PC-3 (cell line): ENCODE measurements at regions not wholly inside any gene's neighbourhood (a gene's known extent, or its start where the extent isn't known, plus 50 kb on each side); places are given as distances from the start of the nearest gene placed in this dataset.

Experiments used
- ATAC-seq: fragments of 200-7000 bp; cut with Tn5 transposase; 2 replicates; pipeline ENCODE4 v1.9.1; 2020; ENCODE audit warnings: mild to moderate bottlenecking, moderate library complexity
- BruUV-seq: library from RNA; stranded (reverse); fragments of 400-500 nt; replicated peaks from 2 replicates; lab custom pipeline; 2021; lab: Mats Ljungman, UMichigan
- CTCF ChIA-PET: fragments of 300-600 bp; sonication (Branson Sonifier 250); formaldehyde crosslinking; loops from one replicate; lab custom pipeline; 2022; ENCODE audit warnings: antibody characterized with exemption; lab: Charles Lee
- POLR2A ChIA-PET: fragments of 300-600 bp; sonication (Branson Sonifier 250); formaldehyde crosslinking; loops from one replicate; lab custom pipeline; 2022; ENCODE audit warnings: antibody characterized with exemption; ENCODE audit not compliant: unreplicated experiment; lab: Charles Lee
- DNase-seq: peaks from one replicate; pipeline ENCODE4 v3.0.0-alpha.2; 2015
- H2AFZ ChIP-seq: fragments of 300-600 bp; sonication (generic); 2 replicates; pipeline ENCODE4 v1.6.0; 2016; ENCODE audit warnings: antibody characterized with exemption, low read length
- H3F3A ChIP-seq: fragments of 300-600 bp; sonication (generic); one replicate; pipeline ENCODE4 v1.6.0; 2017; ENCODE audit warnings: antibody characterized with exemption, low read length, control low read depth, mild to moderate bottlenecking; ENCODE audit not compliant: unreplicated experiment
- H3K27ac ChIP-seq: fragments of 300-600 bp; sonication (generic); 2 replicates; pipeline ENCODE4 v1.5.1; 2016; ENCODE audit warnings: mild to moderate bottlenecking, low read length
- H3K27me3 ChIP-seq: fragments of 300-600 bp; sonication (generic); 2 replicates; pipeline ENCODE4 v1.6.1; 2016; ENCODE audit warnings: low read length, mixed read lengths
- H3K36me3 ChIP-seq: fragments of 300-600 bp; sonication (generic); 2 replicates; pipeline ENCODE4 v1.6.1; 2016; ENCODE audit warnings: low read depth, mixed run types, low read length, mixed read lengths
- H3K4me1 ChIP-seq: fragments of 300-600 bp; sonication (generic); 2 replicates; pipeline ENCODE4 v1.5.1; 2016; ENCODE audit warnings: low read length; ENCODE audit not compliant: insufficient read depth
- H3K4me2 ChIP-seq: fragments of 300-600 bp; sonication (generic); 2 replicates; pipeline ENCODE4 v1.6.0; 2016; ENCODE audit warnings: low read length
- H3K4me3 ChIP-seq: fragments of 300-600 bp; sonication (generic); 2 replicates; pipeline ENCODE4 v1.5.1; 2016; ENCODE audit warnings: mild to moderate bottlenecking, low read length, mixed read lengths
- H3K79me2 ChIP-seq: fragments of 300-600 bp; sonication (generic); 2 replicates; pipeline ENCODE4 v1.6.1; 2017; ENCODE audit warnings: low read length, mixed read lengths
- H3K9ac ChIP-seq: fragments of 300-600 bp; sonication (generic); 2 replicates; pipeline ENCODE4 v1.6.0; 2016; ENCODE audit warnings: mild to moderate bottlenecking, low read length
- H3K9me2 ChIP-seq: fragments of 300-600 bp; sonication (generic); replicated peaks from 2 replicates; pipeline ENCODE4 v1.6.1; 2016; ENCODE audit warnings: mixed run types, low read length, mixed read lengths
- H3K9me3 ChIP-seq: fragments of 300-600 bp; sonication (generic); 2 replicates; pipeline ENCODE4 v1.6.1; 2016; ENCODE audit warnings: low read length, mixed read lengths
- H4K20me1 ChIP-seq: fragments of 300-600 bp; sonication (generic); 2 replicates; pipeline ENCODE4 v1.6.1; 2016; ENCODE audit warnings: low read length, mixed read lengths
- EZH2 ChIP-seq: fragments of 300-600 bp; sonication (generic); IDR thresholded peaks from one replicate; pipeline ENCODE4 v1.6.1; 2017; ENCODE audit warnings: antibody characterized with exemption, mild to moderate bottlenecking, low read length; ENCODE audit not compliant: unreplicated experiment
- EZH2phosphoT487 ChIP-seq: fragments of 300-600 bp; sonication (generic); IDR thresholded peaks from 2 replicates; pipeline ENCODE4 v1.6.1; 2018; ENCODE audit warnings: mild to moderate bottlenecking, antibody characterized with exemption, low read length, borderline replicate concordance
- intact Hi-C: fragments of 100-400 bp; cut with micrococcal nuclease; formaldehyde crosslinking; loops from 2 replicates; pipeline ENCODE4 v1.9.0; 2023
- TF ChIP-seq, protein P1 (sequence below): fragments of 300-600 bp; sonication (generic); conservative IDR thresholded peaks from 2 replicates; pipeline ENCODE4 v1.5.1; 2017; ENCODE audit warnings: antibody characterized with exemption, low read depth, mild to moderate bottlenecking, low read length

DNA sequence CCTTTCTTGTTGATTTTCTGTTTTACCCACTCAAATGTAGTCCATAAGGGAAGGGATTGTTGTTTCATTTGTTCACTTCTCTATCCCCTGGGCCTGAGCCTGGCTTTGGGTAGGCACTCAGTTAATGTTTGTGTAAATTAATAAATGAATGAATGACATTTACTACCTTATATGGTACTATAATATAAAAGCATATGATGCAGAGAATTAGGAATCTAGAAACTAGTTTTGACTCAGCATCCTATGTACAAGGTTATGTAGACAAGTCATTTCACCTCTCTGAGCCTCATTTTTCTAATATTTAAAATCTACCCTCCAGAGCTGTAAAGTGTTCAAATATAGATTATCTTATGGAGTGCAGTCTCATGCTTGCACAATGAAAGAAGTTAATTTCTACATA lies 68.9 kb upstream of the S1PR1 start:
- intact Hi-C loops = no loop called here
- TF ChIP-seq, protein P1, sequence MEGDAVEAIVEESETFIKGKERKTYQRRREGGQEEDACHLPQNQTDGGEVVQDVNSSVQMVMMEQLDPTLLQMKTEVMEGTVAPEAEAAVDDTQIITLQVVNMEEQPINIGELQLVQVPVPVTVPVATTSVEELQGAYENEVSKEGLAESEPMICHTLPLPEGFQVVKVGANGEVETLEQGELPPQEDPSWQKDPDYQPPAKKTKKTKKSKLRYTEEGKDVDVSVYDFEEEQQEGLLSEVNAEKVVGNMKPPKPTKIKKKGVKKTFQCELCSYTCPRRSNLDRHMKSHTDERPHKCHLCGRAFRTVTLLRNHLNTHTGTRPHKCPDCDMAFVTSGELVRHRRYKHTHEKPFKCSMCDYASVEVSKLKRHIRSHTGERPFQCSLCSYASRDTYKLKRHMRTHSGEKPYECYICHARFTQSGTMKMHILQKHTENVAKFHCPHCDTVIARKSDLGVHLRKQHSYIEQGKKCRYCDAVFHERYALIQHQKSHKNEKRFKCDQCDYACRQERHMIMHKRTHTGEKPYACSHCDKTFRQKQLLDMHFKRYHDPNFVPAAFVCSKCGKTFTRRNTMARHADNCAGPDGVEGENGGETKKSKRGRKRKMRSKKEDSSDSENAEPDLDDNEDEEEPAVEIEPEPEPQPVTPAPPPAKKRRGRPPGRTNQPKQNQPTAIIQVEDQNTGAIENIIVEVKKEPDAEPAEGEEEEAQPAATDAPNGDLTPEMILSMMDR = no peak
- TF ChIP-seq EZH2phosphoT487 = no peak
- no peak for TF ChIP-seq EZH2
- no peak overlapping the region for H3K4me3 ChIP-seq

DNA sequence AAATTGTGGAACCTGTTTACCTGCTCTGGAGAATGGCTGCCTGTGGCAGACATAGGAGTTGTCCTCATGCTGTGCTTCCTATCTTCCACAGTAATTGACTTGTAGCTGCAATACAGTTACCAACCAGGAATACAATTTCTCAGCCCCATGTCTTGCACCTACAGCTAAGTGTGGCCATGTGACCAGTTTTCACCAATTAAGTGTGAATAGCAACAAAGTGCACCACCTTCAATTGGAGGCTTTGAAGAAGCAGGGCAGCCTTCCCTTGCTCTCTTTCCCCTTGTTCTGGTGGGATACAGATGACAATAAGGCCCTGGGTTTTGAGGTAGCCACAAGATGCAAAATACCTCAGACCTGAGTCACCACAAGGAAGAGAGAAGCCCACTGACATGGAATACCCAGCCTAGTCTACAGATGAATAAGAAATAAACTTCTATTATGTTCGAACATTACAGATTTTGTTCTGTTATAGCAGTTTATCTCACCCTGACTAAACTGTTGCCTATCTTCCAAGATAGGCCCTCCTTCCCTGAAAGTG lies 70.2 kb upstream of the S1PR1 start:
- Histone ChIP-seq H3K27ac (no peak overlapping the region), H3K4me2 (no peak overlapping the region), H3K4me3 (no peak overlapping the region), H3K4me1 (no peaks in the 10 kb centered on the region), H3K79me2 (no peaks in the 10 kb centered on the region), H4K20me1 (no peaks in the 10 kb centered on the region), H3K27me3 (no peaks in the 10 kb centered on the region), H3K9ac (no peak overlapping the region), H3K9me2 (no peaks in the 10 kb centered on the region), H3K36me3 (no peaks in the 10 kb centered on the region), H2AFZ (no peak overlapping the region), H3K9me3 (no peaks in the 10 kb centered on the region), H3F3A (no peaks in the 10 kb centered on the region)
- no TSS peak for BruUV-seq
- intact Hi-C loops = no loop called here
- no peak for ATAC-seq
- CTCF ChIA-PET = no interaction called here
- no peak for TF ChIP-seq EZH2phosphoT487
- TF ChIP-seq, protein P1 = no peak
- no peak for TF ChIP-seq EZH2
- POLR2A ChIA-PET = no interaction called here
- DNase-seq = no peak

More for the DNA sequence above, 68.9 kb upstream of the S1PR1 start:
- Histone ChIP-seq H3K9ac (no peak overlapping the region), H3K36me3 (no peaks in the 10 kb centered on the region), H3K27ac (no peak overlapping the region), H3K79me2 (no peaks in the 10 kb centered on the region), H3K4me1 (no peaks in the 10 kb centered on the region), H3K27me3 (no peaks in the 10 kb centered on the region), H3K9me3 (no peaks in the 10 kb centered on the region), H2AFZ (no peak overlapping the region), H3K9me2 (no peaks in the 10 kb centered on the region), H3F3A (no peaks in the 10 kb centered on the region), H3K4me2 (no peak overlapping the region), H4K20me1 (no peaks in the 10 kb centered on the region)
- ATAC-seq (no peak), DNase-seq (no peak)
- ChIA-PET POLR2A (no interaction called here), CTCF (no interaction called here)
- no TSS peak for BruUV-seq

DNA sequence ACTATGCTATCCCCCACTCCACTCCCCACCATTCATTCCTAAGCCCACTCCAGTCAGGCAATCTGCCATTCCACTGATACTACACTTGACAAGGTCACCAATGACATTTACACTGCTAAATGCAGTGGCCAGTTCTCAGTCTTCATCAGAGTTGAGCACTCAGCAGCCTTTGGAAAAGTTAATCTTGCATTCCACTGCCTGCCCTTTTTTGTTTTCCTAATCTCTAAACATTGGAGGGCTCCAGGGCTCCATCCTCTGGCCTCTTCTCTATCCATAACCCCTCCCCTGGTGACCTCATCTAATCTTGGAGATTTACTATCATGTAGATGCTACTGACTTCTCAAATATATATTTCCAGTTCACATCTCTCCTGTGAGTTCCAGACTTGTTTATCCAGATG lies 70.9 kb upstream of the S1PR1 start:
- no peaks in the 10 kb centered on the region for H3K27me3 ChIP-seq
- no TSS peak for BruUV-seq
- H3K36me3 ChIP-seq = no peaks in the 10 kb centered on the region
- ATAC-seq (no peak), DNase-seq (no peak)
- no peaks in the 10 kb centered on the region for H3K4me1 ChIP-seq
- CTCF ChIA-PET = no interaction called here
- H3K4me3 ChIP-seq = no peak overlapping the region
- H4K20me1 ChIP-seq = no peaks in the 10 kb centered on the region
- H3K4me2 ChIP-seq = no peak overlapping the region
- POLR2A ChIA-PET = no interaction called here
- H3K9me2 ChIP-seq = no peaks in the 10 kb centered on the region
- no peaks in the 10 kb centered on the region for H3K79me2 ChIP-seq
- H3K9me3 ChIP-seq = no peaks in the 10 kb centered on the region
- H2AFZ ChIP-seq = no peak overlapping the region
- no peaks in the 10 kb centered on the region for H3F3A ChIP-seq
- intact Hi-C loops = no loop called here
- TF ChIP-seq EZH2phosphoT487 (no peak), EZH2 (no peak)
- TF ChIP-seq, protein P1 = no peak
- H3K9ac ChIP-seq = no peak overlapping the region
- H3K27ac ChIP-seq = no peak overlapping the region
